Fibroblast of skin of left quadriceps (primary cell): ENCODE measurements at regions not wholly inside any gene's neighbourhood (a gene's known extent, or its start where the extent isn't known, plus 50 kb on each side); places are given as distances from the start of the nearest gene placed in this dataset.
"Not testable (repeated sequence)": the region's sequence is repeated elsewhere in the genome, so short reads cannot be mapped to it uniquely, and the experiment has no call there.

Experiments
- DNase-seq, 2 experiments: peaks; one replicate each; pipeline ENCODE4 v3.0.0-alpha.2; 2013; ENCODE audit warnings: low read depth in 2 of 2

- DNase-seq, result no peak
Measured at GRCh38 chr6:14552891-14553290, 435.3 kb downstream of the CD83 start.

GRCh38 chr6:14553515-14553914 lies 435.9 kb downstream of the CD83 start:
- no peak for DNase-seq

- no peak for DNase-seq
Measured at GRCh38 chr6:14555804-14556203, 438.2 kb downstream of the CD83 start.

DNA sequence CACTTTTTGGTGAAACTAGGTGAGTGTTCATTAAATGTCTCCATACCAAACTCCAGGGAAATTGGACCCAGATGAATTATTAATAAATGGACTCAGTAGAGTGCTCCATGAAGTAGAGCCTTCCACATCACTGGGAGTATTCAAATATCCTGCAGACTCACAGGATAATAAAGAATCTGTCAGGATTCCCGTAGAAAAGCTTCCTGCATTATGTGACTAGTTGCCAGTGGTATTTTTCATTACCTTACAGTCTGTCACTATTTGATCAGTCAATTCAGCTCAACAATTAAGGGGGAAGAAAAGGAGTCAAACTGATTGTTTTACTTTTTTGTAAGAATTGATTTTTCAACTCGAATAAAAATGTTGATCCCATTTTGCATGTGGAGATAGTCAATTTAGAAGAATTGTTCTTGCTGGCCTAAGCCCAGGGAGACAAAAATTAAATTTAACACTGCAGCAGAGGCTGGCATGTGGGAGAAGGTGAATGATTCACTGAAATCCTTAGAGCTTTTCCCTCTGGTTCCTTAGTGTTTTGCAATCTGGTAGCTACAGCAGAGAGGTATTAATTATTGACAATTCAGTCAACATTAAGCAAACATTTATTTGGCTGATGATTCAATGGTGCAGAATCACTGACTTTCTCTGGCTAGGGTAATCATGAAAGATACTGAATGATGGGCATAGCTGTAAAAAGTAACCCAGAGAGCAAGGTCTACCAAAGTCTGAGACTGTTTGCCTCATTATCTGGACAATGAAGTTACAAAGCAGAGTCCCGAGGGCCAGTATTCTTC lies 442.4 kb downstream of the CD83 start:
- no peak for DNase-seq

DNA sequence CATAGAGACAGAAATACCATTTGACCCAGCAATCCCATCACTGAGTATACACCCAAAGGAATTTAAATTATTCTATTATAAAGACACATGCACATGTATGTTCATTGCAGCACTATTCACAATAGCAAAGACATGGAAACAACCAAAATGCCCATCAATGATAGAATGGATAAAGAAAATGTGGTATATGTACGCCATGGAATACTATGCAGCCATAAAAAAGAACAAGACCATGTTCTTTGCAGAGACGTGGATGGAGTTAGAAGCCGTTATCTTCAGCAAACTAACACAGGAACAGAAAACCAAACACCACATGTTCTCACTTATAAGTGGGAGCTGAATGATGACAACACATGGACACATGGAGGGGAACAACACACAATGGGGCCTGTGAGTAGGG lies 444.0 kb downstream of the CD83 start:
- not testable (repeated sequence) for DNase-seq

DNA sequence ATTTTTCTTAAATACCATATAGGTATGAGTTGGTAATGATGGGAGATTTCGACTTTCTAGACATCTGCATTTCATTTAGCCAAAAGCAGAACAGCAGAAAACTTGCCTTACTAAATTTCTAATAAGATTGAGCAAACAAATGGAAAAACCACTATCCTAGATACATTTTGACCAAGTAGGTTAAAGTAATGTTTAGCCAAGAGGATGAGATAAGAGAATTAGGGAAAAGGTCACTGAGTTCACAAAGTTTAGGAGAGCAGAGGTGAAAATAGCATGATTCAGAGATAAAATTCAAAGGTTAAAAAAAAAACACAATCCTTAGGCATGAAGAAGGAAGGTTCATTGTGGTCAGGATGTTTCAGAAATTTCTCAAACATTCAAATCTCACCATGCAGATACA lies 450.3 kb downstream of the CD83 start:
- DNase-seq, result no peak

DNA sequence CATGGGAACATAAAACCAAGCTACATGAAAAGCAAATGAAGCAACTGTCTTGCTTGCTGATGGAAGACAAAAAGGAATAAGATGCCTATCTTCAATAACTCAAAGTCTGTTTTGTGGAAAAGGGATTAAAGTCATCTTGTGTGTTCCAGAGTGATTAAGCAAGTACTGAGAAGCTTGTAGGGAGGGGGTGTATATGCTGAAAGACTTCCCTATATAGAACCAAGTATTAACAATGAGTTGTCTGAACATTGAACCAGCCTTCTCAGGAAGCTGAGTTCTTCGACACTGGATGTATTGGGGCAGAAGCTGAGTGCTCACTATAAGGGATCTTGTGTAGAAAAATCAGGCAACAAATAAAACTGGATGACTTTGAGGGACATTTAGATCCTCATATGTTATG lies 451.8 kb downstream of the CD83 start:
- DNase-seq, result no peak

- not testable (repeated sequence) for DNase-seq
Measured at GRCh38 chr6:14569874-14570273, 452.3 kb downstream of the CD83 start.

GRCh38 chr6:14571001-14571400 lies 453.4 kb downstream of the CD83 start:
- no peak for DNase-seq

DNA sequence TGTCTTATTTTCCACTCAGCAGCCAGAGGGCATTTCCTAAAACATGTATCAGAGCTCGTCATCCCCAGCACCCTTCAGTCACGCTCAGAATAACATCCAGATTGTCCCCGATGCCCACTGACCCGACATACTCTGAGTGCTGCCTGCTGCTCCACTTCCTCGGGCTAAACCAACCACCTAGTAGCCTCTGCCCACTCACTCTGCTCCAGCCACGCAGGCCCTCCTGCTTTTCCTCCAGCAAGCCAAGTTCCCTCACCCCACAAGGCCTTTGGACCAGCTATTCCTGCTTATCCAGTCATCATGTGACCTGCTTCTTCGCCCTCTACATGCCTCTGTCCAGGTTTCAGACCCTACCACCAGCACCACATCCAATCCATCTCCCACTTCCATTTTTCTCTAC lies 454.2 kb downstream of the CD83 start:
- DNase-seq, result no peak

GRCh38 chr6:14573267-14573666 lies 455.7 kb downstream of the CD83 start:
- no peak for DNase-seq

DNA sequence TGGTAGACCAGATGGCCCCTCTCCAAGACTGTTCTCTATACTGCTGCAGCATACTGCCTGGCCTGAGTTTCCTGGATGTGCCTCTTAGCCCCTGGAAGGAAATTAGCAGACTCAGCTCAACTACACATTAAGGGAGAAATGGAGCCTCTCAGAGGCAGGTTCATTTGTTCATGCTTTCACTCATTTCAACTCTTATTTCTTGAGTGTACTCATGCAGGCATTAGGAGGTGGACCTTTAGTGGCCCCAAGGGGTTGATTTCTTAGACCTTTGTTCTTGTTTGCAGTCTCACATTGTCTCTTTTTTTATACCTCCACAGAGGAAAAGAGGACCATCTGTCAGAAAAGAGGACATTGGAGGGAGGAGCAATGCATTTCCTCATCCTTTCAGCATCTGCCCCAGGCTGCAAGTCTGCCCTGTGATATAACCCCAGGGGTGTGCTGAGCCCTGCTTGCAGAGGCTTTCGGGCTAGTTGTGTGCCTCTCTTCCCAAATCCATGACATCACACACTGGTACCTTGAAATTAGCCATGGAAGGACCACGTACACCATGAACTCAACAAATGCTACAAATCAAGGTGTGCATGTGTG lies 456.2 kb downstream of the CD83 start:
- no peak for DNase-seq

DNA sequence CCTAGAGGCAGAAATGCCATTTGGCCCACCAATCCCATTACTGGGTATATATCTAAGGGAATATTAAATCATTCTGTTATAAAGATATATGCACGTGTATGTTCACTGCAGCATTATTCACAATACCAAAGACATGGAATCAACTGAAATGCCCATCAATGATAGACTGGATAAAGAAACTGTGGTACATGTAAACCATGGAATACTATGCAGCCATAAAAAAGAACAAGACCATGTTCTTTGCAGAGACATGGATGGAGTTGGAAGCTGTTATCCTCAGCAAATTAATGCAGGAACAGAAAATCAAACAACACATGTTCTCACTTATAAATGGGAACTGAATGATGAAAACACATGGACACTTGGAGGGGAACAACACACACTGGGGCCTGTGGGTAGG lies 458.4 kb downstream of the CD83 start:
- DNase-seq, result no peak

- DNase-seq, result no peak
Measured at GRCh38 chr6:14578994-14579393, 461.4 kb downstream of the CD83 start.

GRCh38 chr6:14582749-14583148 lies 465.2 kb downstream of the CD83 start:
- DNase-seq, result no peak

GRCh38 chr6:14583826-14584225 lies 466.3 kb downstream of the CD83 start:
- DNase-seq, result no peak

- no peak for DNase-seq
Measured at GRCh38 chr6:14584450-14584849, 466.9 kb downstream of the CD83 start.

DNA sequence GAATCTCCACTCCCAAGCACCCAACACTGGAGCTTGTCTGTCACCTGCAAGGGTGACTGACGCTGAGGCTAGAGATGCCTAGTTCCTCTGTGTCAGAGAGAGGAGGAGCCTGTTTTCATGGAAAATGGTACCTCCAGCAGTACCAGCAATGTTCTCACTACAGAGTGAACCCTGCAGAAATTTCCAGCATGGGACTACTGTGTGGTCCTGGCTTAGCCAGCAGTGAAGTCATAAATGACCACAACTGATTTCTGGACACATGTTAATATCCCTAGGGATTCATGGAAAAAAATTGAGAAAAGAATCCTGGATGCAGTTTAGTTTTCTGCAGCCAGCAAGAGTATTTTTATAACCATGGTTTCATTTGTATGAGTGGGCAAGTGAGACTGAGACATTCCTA lies 468.1 kb downstream of the CD83 start:
- no peak for DNase-seq

- no peak for DNase-seq
Measured at GRCh38 chr6:14589175-14589574, 471.6 kb downstream of the CD83 start.

DNA sequence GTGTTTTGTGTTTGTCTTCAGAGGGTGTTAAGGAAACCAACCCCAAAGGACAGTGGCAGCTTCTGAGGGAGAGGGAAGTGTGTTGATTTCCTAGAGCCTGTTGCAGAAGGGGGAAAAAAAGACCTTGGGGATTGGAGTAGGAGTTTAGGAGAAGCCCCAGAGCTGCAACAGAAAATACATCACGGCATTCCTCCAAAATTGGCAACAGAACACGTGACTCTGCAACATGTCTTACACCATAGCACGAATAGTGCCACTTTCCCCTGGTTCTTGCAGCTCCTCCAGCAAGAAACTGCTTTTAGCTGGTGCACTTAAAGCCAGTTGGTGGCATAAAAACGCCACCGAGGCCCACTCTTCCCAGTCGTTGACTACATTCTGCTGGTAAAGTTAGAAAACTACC lies 473.0 kb downstream of the CD83 start:
- no peak for DNase-seq

- no peak for DNase-seq
Measured at GRCh38 chr6:14591998-14592397, 474.4 kb downstream of the CD83 start.

GRCh38 chr6:14593286-14593685 lies 475.7 kb downstream of the CD83 start:
- DNase-seq, result no peak

DNA sequence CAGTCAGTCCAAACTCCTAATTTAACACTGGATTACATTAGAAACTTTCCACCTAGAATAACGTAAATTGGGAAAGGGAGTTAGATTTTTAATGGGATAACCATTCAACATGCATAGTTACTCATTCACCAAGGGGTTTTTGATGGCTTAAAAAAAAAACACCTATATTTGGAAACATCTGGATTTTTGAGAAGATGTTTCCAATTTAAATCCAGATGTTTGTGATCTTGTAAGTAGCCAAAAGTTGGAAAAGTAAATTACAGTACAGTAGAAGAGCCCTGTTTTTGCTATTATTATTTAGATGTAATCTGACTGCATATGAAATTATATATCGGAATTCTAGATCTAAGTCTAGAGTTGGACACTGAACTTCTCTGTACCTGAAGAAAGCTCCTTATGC lies 478.2 kb downstream of the CD83 start:
- DNase-seq, result no peak

- DNase-seq, result peak; percentile 30 to 31
Measured at GRCh38 chr6:14596410-14596809, 478.8 kb downstream of the CD83 start.
